CMK (cell line): ENCODE measurements at regions not wholly inside any gene's neighbourhood (a gene's known extent, or its start where the extent isn't known, plus 50 kb on each side); places are given as distances from the start of the nearest gene placed in this dataset.
"Not testable (repeated sequence)": the region's sequence is repeated elsewhere in the genome, so short reads cannot be mapped to it uniquely, and the experiment has no call there.

Experiments used
- DNase-seq: peaks from one replicate; pipeline ENCODE4 v3.0.0-alpha.2; 2010; ENCODE audit warnings: low read depth

GRCh38 chr21:18716578-18717138, 313.1 kb upstream of the TMPRSS15 start:
- no peak for DNase-seq

DNA sequence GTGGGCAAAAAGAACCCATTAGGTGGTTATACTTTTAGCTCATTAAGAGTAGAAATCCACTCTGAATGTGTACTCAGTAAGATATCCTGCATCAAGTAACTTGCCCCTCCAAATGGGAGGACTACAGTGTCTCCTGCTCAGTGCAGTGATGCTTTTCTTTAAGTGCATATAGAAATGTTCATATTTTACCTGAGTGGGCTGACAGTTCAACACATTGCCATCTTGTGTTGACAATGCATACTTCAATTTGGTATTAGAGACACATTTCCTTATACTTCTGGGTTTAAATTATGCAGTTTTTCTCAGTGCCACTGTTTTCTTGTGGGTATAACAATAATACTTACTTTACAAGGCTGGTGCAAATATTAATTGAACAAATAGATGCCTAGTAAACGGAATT, 318.6 kb upstream of the TMPRSS15 start:
- DNase-seq = no peak

DNA sequence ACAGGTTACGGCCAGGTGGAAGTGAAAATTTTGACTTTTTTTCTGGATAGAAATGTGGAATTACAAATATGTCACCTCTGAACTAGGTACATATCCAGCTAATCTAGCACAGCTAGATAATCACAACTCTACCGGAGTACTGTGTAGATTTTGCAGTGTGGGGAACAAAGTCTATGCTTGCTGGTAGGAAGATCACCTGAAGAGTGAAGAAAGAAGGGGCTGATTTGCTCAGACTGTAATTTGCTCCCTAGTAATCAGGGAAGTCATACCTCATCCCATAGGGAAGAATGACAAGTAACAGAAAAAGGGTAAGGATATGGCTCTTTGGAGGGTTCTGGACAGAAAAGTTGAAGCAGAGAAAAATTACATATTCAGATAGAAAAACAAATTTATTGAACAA, 319.6 kb upstream of the TMPRSS15 start:
- no peak for DNase-seq

DNA sequence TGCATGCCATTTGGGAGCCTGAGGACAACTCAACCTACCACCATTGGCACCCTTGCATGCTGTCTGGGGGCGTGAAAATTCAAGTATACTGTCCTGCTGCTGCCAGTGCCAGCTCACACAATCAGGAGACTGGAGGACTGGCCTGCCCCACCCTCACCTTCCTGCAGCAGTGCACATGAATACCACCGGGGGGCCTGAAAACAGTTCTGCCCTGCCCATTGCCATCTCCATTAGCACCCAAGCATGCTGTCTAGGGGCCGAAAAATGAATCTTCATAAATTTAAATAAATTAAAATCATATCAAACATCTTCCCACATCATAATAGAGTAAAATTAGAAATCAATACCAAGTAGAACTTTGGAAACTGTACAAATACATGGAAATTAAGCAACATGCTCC, 322.1 kb upstream of the TMPRSS15 start:
- DNase-seq = no peak

- DNase-seq = no peak
These were observed 338.4 kb upstream of the TMPRSS15 start for GRCh38 chr21:18741954-18742353.

GRCh38 chr21:18743531-18743930, 339.9 kb upstream of the TMPRSS15 start:
- DNase-seq = no peak

DNA sequence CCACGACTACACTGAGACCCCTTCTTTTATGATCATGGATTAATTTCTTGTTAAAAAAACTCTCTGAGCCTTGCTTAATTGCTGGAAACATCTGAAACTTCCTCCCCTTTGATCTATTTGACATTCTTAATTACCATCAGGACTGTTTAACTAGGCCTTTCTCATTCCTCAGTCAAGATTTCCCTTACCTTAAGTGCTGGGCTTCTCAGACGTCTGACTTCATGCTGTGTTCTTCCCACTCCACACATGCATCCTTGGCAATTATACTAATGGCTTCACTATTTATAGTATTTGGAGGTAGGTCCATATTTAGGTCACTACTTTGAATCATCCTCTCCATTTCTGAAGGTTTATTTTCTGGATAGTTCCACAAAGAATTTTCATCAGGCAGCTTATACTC, 341.3 kb upstream of the TMPRSS15 start:
- DNase-seq = no peak

- not testable (repeated sequence) for DNase-seq
These were observed 349.3 kb upstream of the TMPRSS15 start for GRCh38 chr21:18752894-18753293.

- not testable (repeated sequence) for DNase-seq
These were observed 352.7 kb upstream of the TMPRSS15 start for GRCh38 chr21:18756272-18756671.

- no peak for DNase-seq
These were observed 355.7 kb upstream of the TMPRSS15 start for GRCh38 chr21:18759267-18759666.

DNA sequence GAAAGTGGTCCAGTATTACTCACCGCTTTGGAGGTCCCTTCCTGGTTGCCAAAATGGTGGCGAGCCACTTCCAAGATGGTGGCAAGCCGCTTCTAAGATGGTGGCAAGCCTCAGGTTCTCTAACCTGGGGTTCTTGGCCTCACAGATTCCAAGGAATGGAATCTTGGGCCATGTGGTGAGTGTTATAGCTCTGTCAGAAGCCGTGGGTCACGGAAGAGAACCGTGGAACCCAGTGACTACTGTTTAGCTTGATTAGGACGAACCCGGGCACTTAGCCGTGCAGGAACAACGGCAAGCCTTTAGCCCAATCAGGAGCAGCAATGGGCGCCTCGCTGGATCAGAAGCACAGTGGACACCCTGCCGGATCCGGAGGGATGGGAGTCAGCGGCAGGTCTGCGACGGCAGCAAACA, 356.2 kb upstream of the TMPRSS15 start:
- DNase-seq = no peak

GRCh38 chr21:18760247-18760646, 356.7 kb upstream of the TMPRSS15 start:
- DNase-seq = no peak

DNA sequence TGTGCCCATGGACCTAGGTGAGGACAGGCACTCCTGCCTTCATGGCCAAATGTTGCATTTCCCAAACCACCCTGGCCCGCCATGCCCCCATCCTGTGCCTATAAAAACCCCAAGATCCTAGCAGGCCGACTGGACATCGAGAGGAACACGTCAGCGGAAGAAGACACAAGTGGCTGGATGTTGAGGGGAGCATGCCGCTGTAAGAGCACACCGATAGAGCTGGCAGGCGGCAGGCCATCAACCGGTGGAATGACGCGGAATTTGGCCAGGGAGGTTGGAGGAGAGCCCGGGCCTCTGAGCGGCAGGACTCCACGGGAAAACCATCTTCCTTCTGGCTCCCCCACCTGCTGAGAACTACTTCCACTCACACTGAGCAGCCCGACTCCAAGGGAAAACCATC, 361.1 kb upstream of the TMPRSS15 start:
- DNase-seq = no peak

GRCh38 chr21:18769599-18769998, 366.0 kb upstream of the TMPRSS15 start:
- no peak for DNase-seq

- no peak for DNase-seq
These were observed 368.3 kb upstream of the TMPRSS15 start for GRCh38 chr21:18771845-18772380.

GRCh38 chr21:18772404-18772803, 368.8 kb upstream of the TMPRSS15 start:
- DNase-seq = no peak

DNA sequence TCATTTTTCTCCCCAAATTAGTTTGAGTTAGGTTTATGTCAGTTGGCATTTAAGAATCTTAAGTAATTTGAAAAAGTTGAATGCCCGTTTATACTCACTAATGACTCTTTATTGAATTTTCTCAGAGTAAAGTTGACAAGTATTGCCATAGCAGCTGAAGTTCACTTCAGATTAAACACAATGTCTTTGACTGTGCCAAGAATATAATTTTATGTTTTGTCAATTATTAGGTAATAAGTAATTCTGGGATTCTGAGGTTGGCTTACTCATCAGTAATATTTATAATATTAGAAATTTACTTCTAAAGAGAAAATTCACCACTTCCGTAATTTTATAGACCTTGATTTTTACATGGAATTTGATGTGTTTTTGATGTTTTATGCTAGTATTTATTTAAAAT, 369.3 kb upstream of the TMPRSS15 start:
- DNase-seq = no peak

DNA sequence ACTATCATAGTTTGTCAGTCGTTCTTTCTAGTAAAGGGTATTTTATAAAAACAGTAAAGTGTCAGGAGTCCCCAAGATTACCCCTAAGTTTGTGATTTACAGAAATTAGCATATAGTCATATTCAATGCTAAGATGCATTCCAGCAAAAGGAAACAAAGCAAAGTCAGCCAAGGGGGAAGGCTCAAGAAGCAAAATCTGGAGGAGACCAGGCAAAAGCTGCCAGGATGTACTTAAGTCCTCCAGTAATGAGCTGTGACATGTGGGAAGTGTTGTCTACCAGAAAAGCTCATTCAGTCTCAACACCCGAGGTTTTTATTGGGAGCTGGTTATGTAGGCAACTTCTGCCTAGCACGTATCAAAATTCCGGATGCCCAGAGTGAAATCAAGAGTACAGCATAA, 373.4 kb upstream of the TMPRSS15 start:
- DNase-seq = no peak

DNA sequence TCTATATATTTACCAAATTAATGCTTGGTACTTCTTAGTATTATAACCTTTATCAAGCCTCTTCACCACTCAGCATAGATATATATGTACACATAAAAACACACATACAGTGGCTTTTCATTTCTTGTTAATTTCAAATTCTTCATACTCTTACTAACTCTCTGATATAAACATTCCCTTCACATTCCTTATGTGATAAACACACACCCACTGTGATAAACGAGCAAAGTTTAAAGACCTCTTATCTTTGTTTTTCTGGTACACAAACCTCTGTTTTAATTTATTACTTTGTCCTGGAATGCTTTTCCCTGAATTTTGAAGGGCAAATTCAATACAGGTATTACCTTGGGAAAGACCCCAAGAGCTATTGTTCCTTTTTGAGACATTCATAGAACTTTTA, 379.1 kb upstream of the TMPRSS15 start:
- no peak for DNase-seq

DNA sequence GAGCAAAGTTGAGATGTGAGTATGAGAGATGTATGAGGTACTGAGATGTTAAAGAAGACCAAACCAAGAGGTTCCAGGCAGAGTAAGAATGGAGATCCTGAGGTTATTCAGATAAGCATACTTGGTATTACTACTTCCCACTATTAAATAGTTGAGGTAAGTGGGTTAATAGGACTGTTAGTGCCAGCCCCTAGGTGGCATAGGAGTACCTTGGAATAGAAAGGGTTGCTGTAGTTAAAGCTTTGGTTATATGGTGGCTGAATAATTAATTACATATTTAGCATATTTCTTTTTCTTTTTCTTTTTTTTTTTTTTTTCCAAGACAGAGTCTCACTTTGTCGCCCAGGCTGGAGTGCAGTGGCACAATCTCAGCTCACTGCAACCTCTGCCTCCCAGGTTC, 397.9 kb upstream of the TMPRSS15 start:
- DNase-seq = no peak

DNA sequence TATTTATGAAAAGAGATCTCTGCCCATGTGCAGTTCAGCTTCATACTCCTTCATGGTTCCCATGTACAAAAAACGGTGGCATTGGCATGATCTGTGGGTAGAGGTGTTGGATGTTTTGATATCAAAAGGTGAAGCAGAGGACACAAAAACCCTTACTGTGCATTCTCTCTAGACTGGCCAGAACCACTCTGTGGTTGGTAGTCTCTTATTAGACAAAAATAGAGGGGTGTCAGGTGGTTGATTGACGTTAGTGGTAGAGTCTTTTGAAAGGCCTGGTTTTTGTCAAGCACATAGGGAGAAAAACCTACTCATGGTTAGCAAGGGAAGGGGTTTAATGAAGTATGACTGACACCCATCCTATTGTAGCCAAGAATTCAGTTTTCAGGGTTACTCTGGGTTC, 400.0 kb upstream of the TMPRSS15 start:
- no peak for DNase-seq

GRCh38 chr21:18810136-18810535, 406.6 kb upstream of the TMPRSS15 start:
- no peak for DNase-seq

- peak; percentile 39 for DNase-seq
These were observed 408.7 kb upstream of the TMPRSS15 start for GRCh38 chr21:18812308-18812707.

DNA sequence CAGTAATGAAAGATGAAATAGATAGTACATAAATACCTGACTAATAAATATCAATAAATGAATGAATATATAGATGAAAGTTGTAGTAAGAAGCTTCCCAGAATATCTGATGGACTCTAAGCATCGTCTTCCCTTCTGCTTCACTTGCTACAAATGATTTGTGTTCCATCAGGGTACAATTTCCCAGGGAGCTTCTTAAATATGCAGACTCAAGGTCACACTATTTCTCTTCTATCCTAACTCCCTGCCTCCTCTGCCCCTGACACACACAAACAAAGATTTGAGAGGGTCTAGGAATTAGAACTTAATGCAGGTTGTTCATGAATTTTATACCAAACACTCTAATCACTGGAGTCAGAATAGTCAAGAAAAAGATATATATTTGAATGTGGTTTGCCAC, 415.9 kb upstream of the TMPRSS15 start:
- no peak for DNase-seq

- DNase-seq = no peak
These were observed 423.0 kb upstream of the TMPRSS15 start for GRCh38 chr21:18826562-18826961.
